ENCODE measurements at regions not wholly inside any gene's neighbourhood (a gene's known extent, or its start where the extent isn't known, plus 50 kb on each side); places are given as distances from the start of the nearest gene placed in this dataset.
"Not testable (repeated sequence)": the region's sequence is repeated elsewhere in the genome, so short reads cannot be mapped to it uniquely, and the experiment has no call there.

- Mint-ChIP-seq H3K4me1 (ENCODE audit: low read depth) (no peaks in the 10 kb centered on the region), H3K9me3 (no peaks in the 10 kb centered on the region), H3K27ac (no peak overlapping the region), H3K4me3 (no peak overlapping the region), H3K27me3 (no peaks in the 10 kb centered on the region), H3K36me3 (ENCODE audit: low read depth) (no peaks in the 10 kb centered on the region)
Measured at GRCh38 chr9:129561594-129562281, 59.2 kb downstream of the C9orf50 start.

- no peak overlapping the region for H3K4me3 Mint-ChIP-seq
- no peak overlapping the region for H3K27ac Mint-ChIP-seq
- no peaks in the 10 kb centered on the region for H3K4me1 Mint-ChIP-seq (ENCODE audit: low read depth)
- no peaks in the 10 kb centered on the region for H3K36me3 Mint-ChIP-seq (ENCODE audit: low read depth)
- H3K27me3 Mint-ChIP-seq: no peaks in the 10 kb centered on the region
- H3K9me3 Mint-ChIP-seq: no peaks in the 10 kb centered on the region
Measured at GRCh38 chr9:129560881-129561306, 60.0 kb downstream of the C9orf50 start.

- Mint-ChIP-seq H3K4me3 (no peak overlapping the region), H3K27ac (no peak overlapping the region)
Measured at GRCh38 chr9:129559506-129559881, 61.4 kb downstream of the C9orf50 start.

GRCh38 chr9:129558551-129559505, 62.1 kb downstream of the C9orf50 start:
- no peaks in the 10 kb centered on the region for H3K9me3 Mint-ChIP-seq
- no peak overlapping the region for H3K4me3 Mint-ChIP-seq
- H3K27me3 Mint-ChIP-seq: no peaks in the 10 kb centered on the region
- no peaks in the 10 kb centered on the region for H3K4me1 Mint-ChIP-seq (ENCODE audit: low read depth)
- no peak overlapping the region for H3K27ac Mint-ChIP-seq
- H3K36me3 Mint-ChIP-seq (ENCODE audit: low read depth): no peaks in the 10 kb centered on the region

More at GRCh38 chr9:129559506-129559881, 61.4 kb downstream of the C9orf50 start:
- H3K9me3 Mint-ChIP-seq: no peaks in the 10 kb centered on the region
- no peaks in the 10 kb centered on the region for H3K36me3 Mint-ChIP-seq (ENCODE audit: low read depth)
- H3K27me3 Mint-ChIP-seq: no peaks in the 10 kb centered on the region
- H3K4me1 Mint-ChIP-seq (ENCODE audit: low read depth): no peaks in the 10 kb centered on the region

- Mint-ChIP-seq H3K27me3 (no peaks in the 10 kb centered on the region), H3K4me1 (ENCODE audit: low read depth) (no peaks in the 10 kb centered on the region), H3K9me3 (no peaks in the 10 kb centered on the region), H3K4me3 (no peak overlapping the region), H3K36me3 (ENCODE audit: low read depth) (no peaks in the 10 kb centered on the region), H3K27ac (no peak overlapping the region)
Measured at GRCh38 chr9:129558063-129558550, 62.8 kb downstream of the C9orf50 start.

- no peaks in the 10 kb centered on the region for H3K9me3 Mint-ChIP-seq
- no peaks in the 10 kb centered on the region for H3K36me3 Mint-ChIP-seq (ENCODE audit: low read depth)
- no peak overlapping the region for H3K4me3 Mint-ChIP-seq
- no peaks in the 10 kb centered on the region for H3K27me3 Mint-ChIP-seq
- H3K27ac Mint-ChIP-seq: peak overlapping the region; percentile 26
- H3K4me1 Mint-ChIP-seq (ENCODE audit: low read depth): no peaks in the 10 kb centered on the region
Measured at GRCh38 chr9:129557192-129558036, 63.5 kb downstream of the C9orf50 start.

GRCh38 chr9:129556491-129557191, 64.3 kb downstream of the C9orf50 start:
- no peaks in the 10 kb centered on the region for H3K9me3 Mint-ChIP-seq
- H3K4me1 Mint-ChIP-seq (ENCODE audit: low read depth): no peaks in the 10 kb centered on the region
- H3K27ac Mint-ChIP-seq: peak overlapping the region; percentile 26
- H3K27me3 Mint-ChIP-seq: peaks cover 6% of the 10 kb centered on the region
- H3K4me3 Mint-ChIP-seq: no peak overlapping the region
- H3K36me3 Mint-ChIP-seq (ENCODE audit: low read depth): no peaks in the 10 kb centered on the region

GRCh38 chr9:129555512-129556215, 65.2 kb downstream of the C9orf50 start:
- no peaks in the 10 kb centered on the region for H3K36me3 Mint-ChIP-seq (ENCODE audit: low read depth)
- H3K9me3 Mint-ChIP-seq: no peaks in the 10 kb centered on the region
- H3K4me3 Mint-ChIP-seq: no peak overlapping the region
- H3K4me1 Mint-ChIP-seq (ENCODE audit: low read depth): peaks cover 2% of the 10 kb centered on the region
- H3K27ac Mint-ChIP-seq: no peak overlapping the region
- peaks cover 15% of the 10 kb centered on the region for H3K27me3 Mint-ChIP-seq

- Mint-ChIP-seq H3K4me3 (no peak overlapping the region), H3K36me3 (ENCODE audit: low read depth) (no peaks in the 10 kb centered on the region), H3K27me3 (peaks cover 19% of the 10 kb centered on the region), H3K27ac (no peak overlapping the region), H3K4me1 (ENCODE audit: low read depth) (peaks cover 5% of the 10 kb centered on the region), H3K9me3 (no peaks in the 10 kb centered on the region)
Measured at GRCh38 chr9:129554649-129555048, 66.3 kb downstream of the C9orf50 start.

- H3K4me3 Mint-ChIP-seq: no peak overlapping the region
- no peaks in the 10 kb centered on the region for H3K9me3 Mint-ChIP-seq
- no peaks in the 10 kb centered on the region for H3K36me3 Mint-ChIP-seq (ENCODE audit: low read depth)
- H3K4me1 Mint-ChIP-seq (ENCODE audit: low read depth): peaks cover 5% of the 10 kb centered on the region
- no peak overlapping the region for H3K27ac Mint-ChIP-seq
- H3K27me3 Mint-ChIP-seq: peaks cover 29% of the 10 kb centered on the region
Measured at GRCh38 chr9:129553277-129553676, 67.6 kb downstream of the C9orf50 start.

GRCh38 chr9:129552064-129552463, 68.8 kb downstream of the C9orf50 start:
- peaks cover 5% of the 10 kb centered on the region for H3K4me1 Mint-ChIP-seq (ENCODE audit: low read depth)
- H3K36me3 Mint-ChIP-seq (ENCODE audit: low read depth): no peaks in the 10 kb centered on the region
- H3K9me3 Mint-ChIP-seq: no peaks in the 10 kb centered on the region
- H3K27ac Mint-ChIP-seq: no peak overlapping the region
- peaks cover 32% of the 10 kb centered on the region for H3K27me3 Mint-ChIP-seq
- no peak overlapping the region for H3K4me3 Mint-ChIP-seq

GRCh38 chr9:129551393-129551973, 69.4 kb downstream of the C9orf50 start:
- Mint-ChIP-seq H3K4me1 (ENCODE audit: low read depth) (peaks cover 5% of the 10 kb centered on the region), H3K27me3 (peaks cover 32% of the 10 kb centered on the region), H3K27ac (no peak overlapping the region), H3K4me3 (no peak overlapping the region), H3K36me3 (ENCODE audit: low read depth) (no peaks in the 10 kb centered on the region), H3K9me3 (no peaks in the 10 kb centered on the region)

GRCh38 chr9:129550977-129551376, 69.9 kb downstream of the C9orf50 start:
- H3K4me1 Mint-ChIP-seq (ENCODE audit: low read depth); H3K4me3 Mint-ChIP-seq; H3K9me3 Mint-ChIP-seq; H3K36me3 Mint-ChIP-seq (ENCODE audit: low read depth); H3K27ac Mint-ChIP-seq: not testable (repeated sequence)
- peaks cover 32% of the 10 kb centered on the region for H3K27me3 Mint-ChIP-seq

Data from stimulated activated naive CD8-positive, alpha-beta T cell treated with anti-CD3 and anti-CD28 coated beads, Interleukin-15, Interleukin-2, amounts not matched to agents 100 ng/mL and 50 ng/mL, for 24 hours (primary cell).